ENCODE measurements at regions not wholly inside any gene's neighbourhood (a gene's known extent, or its start where the extent isn't known, plus 50 kb on each side); places are given as distances from the start of the nearest gene placed in this dataset.
A peak's percentile ranks its signal among the peaks of the same experiment; 100 is the strongest.

DNA sequence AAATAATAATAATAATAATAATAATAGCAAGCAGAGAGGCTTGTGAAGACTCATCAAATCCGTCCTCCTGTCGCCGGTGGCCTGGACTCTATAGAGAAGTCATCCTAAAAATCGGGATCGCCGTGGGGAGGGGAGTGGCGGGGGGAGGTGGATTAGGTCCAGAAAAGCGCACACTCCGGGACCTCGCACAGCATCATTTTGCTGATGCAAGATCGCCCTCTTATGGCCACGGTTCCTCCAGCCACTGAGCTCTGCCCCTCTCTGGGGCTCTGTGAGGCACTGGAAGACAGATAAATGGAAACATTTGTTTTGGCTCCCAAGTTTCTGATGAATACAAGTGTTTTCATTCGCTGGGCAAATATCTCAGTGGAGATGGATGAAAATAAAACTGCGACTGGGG lies 612.0 kb downstream of the MATN1 start:
- ATAC-seq: peak; percentile 57
- POLR2A ChIA-PET: no interaction called here

More for the DNA sequence above, 612.0 kb downstream of the MATN1 start:
- no peaks in the 10 kb centered on the region for H3K79me2 ChIP-seq (ENCODE audit: control insufficient read depth, insufficient read depth, low read length)
- no peak overlapping the region for H3K27ac ChIP-seq (ENCODE audit: control insufficient read depth, insufficient read depth)
- H3K27me3 ChIP-seq (replicated peaks in 1 of 2; ENCODE audit: control insufficient read depth in 2 of 2, insufficient read depth in 2 of 2, low read length in 1 of 2): peaks cover 2 to 11% of the 10 kb centered on the region in 2 experiments
- ChIA-PET RAD21 (ENCODE audit: unreplicated experiment) (no interaction called here), CTCF (no interaction called here), SMC1A (ENCODE audit: uncharacterized antibody, unreplicated experiment) (no interaction called here)
- H3K9me3 ChIP-seq (replicated peaks; ENCODE audit: control insufficient read depth, insufficient read depth, low read length): no peaks in the 10 kb centered on the region
- H3K4me1 ChIP-seq (ENCODE audit: control insufficient read depth, insufficient read depth, low read length): no peaks in the 10 kb centered on the region
- no peaks in the 10 kb centered on the region for H4K20me1 ChIP-seq (ENCODE audit: control insufficient read depth, insufficient read depth)
- H3K36me3 ChIP-seq (ENCODE audit: control insufficient read depth in 2 of 2, insufficient read depth in 2 of 2, low read length in 1 of 2): no peaks in the 10 kb centered on the region
- BruUV-seq (replicated peaks): no TSS peak
- FAIRE-seq (no peak), DNase-seq (ENCODE audit: low read depth, low spot score) (no peak)
- no peak overlapping the region for H3K4me3 ChIP-seq
- H2AFZ ChIP-seq (ENCODE audit: control insufficient read depth, low read depth, low read length): no peak overlapping the region
- H3K4me2 ChIP-seq (ENCODE audit: control insufficient read depth, insufficient read depth): no peak overlapping the region
- under 1% methylated on average over 14 of the region's 14 CpGs for WGBS (ENCODE audit: insufficient coverage, insufficient replicate concordance, low lambda C conversion rate, missing lambda C conversion rate)
- H3K9ac ChIP-seq (ENCODE audit: control insufficient read depth, insufficient read depth, low read length): no peak overlapping the region
- in situ Hi-C loops (cut with MboI): no loop called here
- TF ChIP-seq, protein P1, sequence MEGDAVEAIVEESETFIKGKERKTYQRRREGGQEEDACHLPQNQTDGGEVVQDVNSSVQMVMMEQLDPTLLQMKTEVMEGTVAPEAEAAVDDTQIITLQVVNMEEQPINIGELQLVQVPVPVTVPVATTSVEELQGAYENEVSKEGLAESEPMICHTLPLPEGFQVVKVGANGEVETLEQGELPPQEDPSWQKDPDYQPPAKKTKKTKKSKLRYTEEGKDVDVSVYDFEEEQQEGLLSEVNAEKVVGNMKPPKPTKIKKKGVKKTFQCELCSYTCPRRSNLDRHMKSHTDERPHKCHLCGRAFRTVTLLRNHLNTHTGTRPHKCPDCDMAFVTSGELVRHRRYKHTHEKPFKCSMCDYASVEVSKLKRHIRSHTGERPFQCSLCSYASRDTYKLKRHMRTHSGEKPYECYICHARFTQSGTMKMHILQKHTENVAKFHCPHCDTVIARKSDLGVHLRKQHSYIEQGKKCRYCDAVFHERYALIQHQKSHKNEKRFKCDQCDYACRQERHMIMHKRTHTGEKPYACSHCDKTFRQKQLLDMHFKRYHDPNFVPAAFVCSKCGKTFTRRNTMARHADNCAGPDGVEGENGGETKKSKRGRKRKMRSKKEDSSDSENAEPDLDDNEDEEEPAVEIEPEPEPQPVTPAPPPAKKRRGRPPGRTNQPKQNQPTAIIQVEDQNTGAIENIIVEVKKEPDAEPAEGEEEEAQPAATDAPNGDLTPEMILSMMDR (IDR thresholded peaks at IDR 0.05 in 2 of 3, conservative IDR thresholded peaks at IDR 0.05 in 1 of 3; ENCODE audit: control insufficient read depth in 2 of 3, extremely low read depth in 1 of 3, insufficient read depth in 1 of 3, low read depth in 3 of 3, low read length in 3 of 3): peak; percentile 31 to 37 (median 37); a peak in 4 of 6 replicates
- TF ChIP-seq, protein P2, sequence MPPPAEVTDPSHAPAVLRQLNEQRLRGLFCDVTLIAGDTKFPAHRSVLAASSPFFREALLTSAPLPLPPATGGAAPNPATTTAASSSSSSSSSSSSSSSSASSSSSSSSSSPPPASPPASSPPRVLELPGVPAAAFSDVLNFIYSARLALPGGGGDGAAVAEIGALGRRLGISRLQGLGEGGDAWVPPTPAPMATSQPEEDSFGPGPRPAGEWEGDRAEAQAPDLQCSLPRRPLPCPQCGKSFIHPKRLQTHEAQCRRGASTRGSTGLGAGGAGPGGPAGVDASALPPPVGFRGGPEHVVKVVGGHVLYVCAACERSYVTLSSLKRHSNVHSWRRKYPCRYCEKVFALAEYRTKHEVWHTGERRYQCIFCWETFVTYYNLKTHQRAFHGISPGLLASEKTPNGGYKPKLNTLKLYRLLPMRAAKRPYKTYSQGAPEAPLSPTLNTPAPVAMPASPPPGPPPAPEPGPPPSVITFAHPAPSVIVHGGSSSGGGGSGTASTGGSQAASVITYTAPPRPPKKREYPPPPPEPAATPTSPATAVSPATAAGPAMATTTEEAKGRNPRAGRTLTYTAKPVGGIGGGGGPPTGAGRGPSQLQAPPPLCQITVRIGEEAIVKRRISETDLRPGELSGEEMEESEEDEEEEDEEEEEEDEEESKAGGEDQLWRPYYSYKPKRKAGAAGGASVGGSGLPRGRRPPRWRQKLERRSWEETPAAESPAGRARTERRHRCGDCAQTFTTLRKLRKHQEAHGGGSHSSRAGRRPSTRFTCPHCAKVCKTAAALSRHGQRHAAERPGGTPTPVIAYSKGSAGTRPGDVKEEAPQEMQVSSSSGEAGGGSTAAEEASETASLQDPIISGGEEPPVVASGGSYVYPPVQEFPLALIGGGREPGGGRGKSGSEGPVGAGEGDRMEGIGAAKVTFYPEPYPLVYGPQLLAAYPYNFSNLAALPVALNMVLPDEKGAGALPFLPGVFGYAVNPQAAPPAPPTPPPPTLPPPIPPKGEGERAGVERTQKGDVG (CRISPR knock-in tag; IDR thresholded peaks at IDR 0.05): no peak
- peak; percentile 18; the same call in 1 of the 2 replicates for TF ChIP-seq SMC3 (IDR thresholded peaks at IDR 0.05; ENCODE audit: borderline replicate concordance, low read length)
- TF ChIP-seq RAD21 (IDR thresholded peaks at IDR 0.05; ENCODE audit: insufficient read depth, low read depth, low read length): peak; percentile 41
- no peak for TF ChIP-seq NBN (IDR thresholded peaks at IDR 0.05)
- TF ChIP-seq IKZF2 (IDR thresholded peaks at IDR 0.05): no peak
- TF ChIP-seq KDM1A (IDR thresholded peaks at IDR 0.05; ENCODE audit: borderline replicate concordance): no peak
- intact Hi-C loops (cut with micrococcal nuclease; ENCODE audit: unreplicated experiment): no loop called here
